Esophagus squamous epithelium (tissue), 5 donors: ENCODE measurements at regions not wholly inside any gene's neighbourhood (a gene's known extent, or its start where the extent isn't known, plus 50 kb on each side); places are given as distances from the start of the nearest gene placed in this dataset.

ENCODE experiments used
- DNase-seq: peaks from one replicate; lab custom pipeline; 2025; lab: John Stamatoyannopoulos, UW
- H3K27ac ChIP-seq, 4 donors: fragments of 200-600 bp; sonication (generic); one replicate each; pipeline ENCODE4 v1.5.1; 2016 to 2019; ENCODE audit warnings: mild to moderate bottlenecking in 1 of 4
- H3K27me3 ChIP-seq, 4 donors: fragments of 200-600 bp; sonication (generic); 1 replicate in 3 of 4; 2 replicates in 1 of 4; pipeline versions ENCODE4 v1.5.1 to v1.6.0; 2017 to 2021; ENCODE audit warnings: antibody characterized with exemption in 1 of 4
- H3K36me3 ChIP-seq, 3 donors: fragments of 200-600 bp; sonication (generic); one replicate each; pipeline ENCODE4 v1.5.1; 2016 to 2019
- H3K4me1 ChIP-seq, 3 donors: fragments of 200-600 bp; sonication (generic); one replicate each; pipeline ENCODE4 v1.5.1; 2017 to 2019
- H3K4me3 ChIP-seq, 4 donors: fragments of 200-600 bp; sonication (generic); 1 replicate in 3 of 4; 2 replicates in 1 of 4; pipeline ENCODE4 v1.5.1; 2016 to 2019; ENCODE audit warnings: mild to moderate bottlenecking in 2 of 4, moderate library complexity in 1 of 4
- H3K9me3 ChIP-seq, 3 donors: fragments of 200-600 bp; sonication (generic); one replicate each; pipeline ENCODE4 v1.5.1; 2016 to 2019
- POLR2A ChIP-seq, 4 donors: fragments of 450-650 bp; IDR thresholded peaks; one replicate each; pipeline ENCODE4 v1.6.1; 2017; ENCODE audit warnings: antibody characterized with exemption in 4 of 4, mild to moderate bottlenecking in 4 of 4, moderate library complexity in 3 of 4
- WGBS, 2 donors: methylation state at CpG; one replicate each; pipeline ENCODE4 v1.1.5; 2018; 5-methylcytosine and 5-hydroxymethylcytosine counted together
- intact Hi-C: fragments of 100-400 bp; cut with DNase I; formaldehyde crosslinking; loops from one replicate; pipeline ENCODE4 v1.15.0; 2022
- TF ChIP-seq, protein P1 (sequence below), 6 experiments: fragments of 450-650 bp in 4 of 6; fragments of 200-600 bp in 2 of 6; sonication (generic) in 2 of 6; IDR thresholded peaks; one replicate each; pipeline ENCODE4 v1.5.1; 2016 to 2019; ENCODE audit warnings: antibody characterized with exemption in 6 of 6, mild to moderate bottlenecking in 4 of 6, moderate library complexity in 4 of 6
- donor health status: DM: yes; HTN: yes; CAD: no.

GRCh38 chr1:228939001-228939691 lies 203.9 kb downstream of the RHOU start:
- 80 to 87% methylated on average over 5 to 6 of the region's 6 CpGs for WGBS, 2 donors
- TF ChIP-seq POLR2A (IDR thresholded peaks at IDR 0.05): no peak
- TF ChIP-seq, protein P1, sequence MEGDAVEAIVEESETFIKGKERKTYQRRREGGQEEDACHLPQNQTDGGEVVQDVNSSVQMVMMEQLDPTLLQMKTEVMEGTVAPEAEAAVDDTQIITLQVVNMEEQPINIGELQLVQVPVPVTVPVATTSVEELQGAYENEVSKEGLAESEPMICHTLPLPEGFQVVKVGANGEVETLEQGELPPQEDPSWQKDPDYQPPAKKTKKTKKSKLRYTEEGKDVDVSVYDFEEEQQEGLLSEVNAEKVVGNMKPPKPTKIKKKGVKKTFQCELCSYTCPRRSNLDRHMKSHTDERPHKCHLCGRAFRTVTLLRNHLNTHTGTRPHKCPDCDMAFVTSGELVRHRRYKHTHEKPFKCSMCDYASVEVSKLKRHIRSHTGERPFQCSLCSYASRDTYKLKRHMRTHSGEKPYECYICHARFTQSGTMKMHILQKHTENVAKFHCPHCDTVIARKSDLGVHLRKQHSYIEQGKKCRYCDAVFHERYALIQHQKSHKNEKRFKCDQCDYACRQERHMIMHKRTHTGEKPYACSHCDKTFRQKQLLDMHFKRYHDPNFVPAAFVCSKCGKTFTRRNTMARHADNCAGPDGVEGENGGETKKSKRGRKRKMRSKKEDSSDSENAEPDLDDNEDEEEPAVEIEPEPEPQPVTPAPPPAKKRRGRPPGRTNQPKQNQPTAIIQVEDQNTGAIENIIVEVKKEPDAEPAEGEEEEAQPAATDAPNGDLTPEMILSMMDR (IDR thresholded peaks at IDR 0.05): no peak
- Histone ChIP-seq H3K4me1 (peaks cover 0 to 22% (median 11%) of the 10 kb centered on the region in 3 donors), H3K27ac (peak overlapping the region in 2 of 4 donors; percentile 44 to 69), H3K27me3 (no peaks in the 10 kb centered on the region), H3K9me3 (no peaks in the 10 kb centered on the region), H3K4me3 (no peak overlapping the region), H3K36me3 (no peaks in the 10 kb centered on the region)
- intact Hi-C loops: no loop called here
- DNase-seq: no peak

- Histone ChIP-seq H3K36me3 (no peaks in the 10 kb centered on the region), H3K9me3 (no peaks in the 10 kb centered on the region), H3K27me3 (no peaks in the 10 kb centered on the region), H3K27ac (no peak overlapping the region), H3K4me3 (no peak overlapping the region), H3K4me1 (peaks cover 0 to 26% (median 16%) of the 10 kb centered on the region in 3 donors)
- 88 to 95% methylated on average over 6 to 7 of the region's 7 CpGs for WGBS, 2 donors
- no peak for TF ChIP-seq POLR2A (IDR thresholded peaks at IDR 0.05)
- TF ChIP-seq, protein P1 (IDR thresholded peaks at IDR 0.05): no peak
- DNase-seq: no peak
- intact Hi-C loops: no loop called here
These were observed 204.7 kb downstream of the RHOU start for GRCh38 chr1:228939881-228940392.

DNA sequence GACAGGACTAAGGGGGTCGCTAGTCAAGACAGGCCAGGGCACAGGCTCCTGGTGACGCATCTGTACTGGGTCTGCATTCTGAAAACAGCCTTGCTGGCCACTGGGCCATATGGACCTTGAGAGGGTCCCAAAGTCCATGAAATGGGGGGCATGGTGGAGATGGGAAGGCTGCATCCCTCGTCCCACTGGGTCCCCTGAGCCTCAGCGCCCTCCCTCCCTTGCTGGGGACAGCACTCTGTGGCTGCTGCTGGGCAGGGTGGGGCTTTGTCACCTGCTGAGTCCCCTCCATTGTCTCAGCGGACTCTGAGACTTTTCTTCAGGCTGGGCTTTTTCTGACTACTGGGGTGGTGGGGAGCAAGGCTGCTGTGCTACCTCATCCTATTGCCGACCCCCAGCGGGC lies 205.2 kb downstream of the RHOU start:
- 82% methylated on average over 4 to 5 of the region's 7 CpGs for WGBS, 2 donors
- no peak for TF ChIP-seq POLR2A (IDR thresholded peaks at IDR 0.05)
- TF ChIP-seq, protein P1 (IDR thresholded peaks at IDR 0.05): no peak
- DNase-seq: no peak
- H3K27me3 ChIP-seq: no peaks in the 10 kb centered on the region
- peaks cover 0 to 26% (median 16%) of the 10 kb centered on the region in 3 donors for H3K4me1 ChIP-seq
- H3K36me3 ChIP-seq: no peaks in the 10 kb centered on the region
- intact Hi-C loops: no loop called here
- H3K4me3 ChIP-seq: no peak overlapping the region
- H3K9me3 ChIP-seq: no peaks in the 10 kb centered on the region
- H3K27ac ChIP-seq: no peak overlapping the region

DNA sequence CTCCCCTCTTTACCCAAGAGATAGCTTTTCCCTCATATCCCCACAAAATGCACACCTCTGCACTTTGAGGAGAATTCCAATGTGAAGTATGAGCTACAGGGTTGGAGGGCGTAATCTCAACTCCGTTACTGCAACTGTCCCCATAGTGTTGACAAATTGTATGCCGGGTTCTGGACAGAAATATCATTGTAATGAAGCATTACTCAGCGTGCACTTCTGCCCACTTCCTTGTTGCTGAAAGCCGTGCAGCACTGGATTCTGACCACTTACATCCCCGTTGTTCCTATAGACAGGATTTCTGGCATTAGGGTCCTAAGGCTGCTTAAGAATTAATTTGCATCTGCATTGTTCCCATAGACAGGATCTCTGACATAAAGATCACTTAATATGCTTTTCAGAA lies 205.6 kb downstream of the RHOU start:
- WGBS, 2 donors: 67 to 76% methylated on average over 6 of the region's 6 CpGs
- H3K9me3 ChIP-seq: no peaks in the 10 kb centered on the region
- intact Hi-C loops: no loop called here
- TF ChIP-seq POLR2A (IDR thresholded peaks at IDR 0.05): no peak
- TF ChIP-seq, protein P1 (IDR thresholded peaks at IDR 0.05): no peak
- peaks cover 0 to 26% (median 16%) of the 10 kb centered on the region in 3 donors for H3K4me1 ChIP-seq
- no peak for DNase-seq
- no peaks in the 10 kb centered on the region for H3K27me3 ChIP-seq
- no peak overlapping the region for H3K27ac ChIP-seq
- no peak overlapping the region for H3K4me3 ChIP-seq
- H3K36me3 ChIP-seq: no peaks in the 10 kb centered on the region

DNA sequence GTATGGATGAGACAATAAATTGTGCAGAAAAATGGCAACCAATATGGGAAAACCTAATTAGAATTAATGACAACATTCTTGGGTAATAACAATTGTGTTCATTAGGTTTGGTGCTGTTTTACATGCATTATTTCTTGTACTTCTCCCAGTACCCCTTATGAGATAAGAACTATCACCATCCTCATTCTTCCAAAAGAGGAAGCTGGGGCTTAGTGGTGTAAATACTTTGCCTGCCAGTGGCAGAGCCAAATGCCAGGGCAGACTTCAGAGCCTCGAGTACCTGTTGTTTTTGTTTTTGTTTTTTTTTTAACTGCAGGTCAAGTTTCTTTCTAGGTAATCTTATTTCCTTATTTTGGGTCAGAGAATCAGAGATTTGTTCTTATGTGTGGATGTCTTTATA lies 206.4 kb downstream of the RHOU start:
- TF ChIP-seq, protein P1 (IDR thresholded peaks at IDR 0.05): no peak
- no peak for TF ChIP-seq POLR2A (IDR thresholded peaks at IDR 0.05)
- H3K36me3 ChIP-seq: no peaks in the 10 kb centered on the region
- no peaks in the 10 kb centered on the region for H3K27me3 ChIP-seq
- no peak overlapping the region for H3K4me3 ChIP-seq
- WGBS, 2 donors: 30 to 33% methylated on average over 1 of the region's 1 CpG
- intact Hi-C loops: no loop called here
- H3K27ac ChIP-seq: no peak overlapping the region
- H3K4me1 ChIP-seq: peaks cover 0 to 26% (median 16%) of the 10 kb centered on the region in 3 donors
- DNase-seq: no peak
- H3K9me3 ChIP-seq: no peaks in the 10 kb centered on the region
